ENCODE measurements at regions not wholly inside any gene's neighbourhood (a gene's known extent, or its start where the extent isn't known, plus 50 kb on each side); places are given as distances from the start of the nearest gene placed in this dataset.

DNA sequence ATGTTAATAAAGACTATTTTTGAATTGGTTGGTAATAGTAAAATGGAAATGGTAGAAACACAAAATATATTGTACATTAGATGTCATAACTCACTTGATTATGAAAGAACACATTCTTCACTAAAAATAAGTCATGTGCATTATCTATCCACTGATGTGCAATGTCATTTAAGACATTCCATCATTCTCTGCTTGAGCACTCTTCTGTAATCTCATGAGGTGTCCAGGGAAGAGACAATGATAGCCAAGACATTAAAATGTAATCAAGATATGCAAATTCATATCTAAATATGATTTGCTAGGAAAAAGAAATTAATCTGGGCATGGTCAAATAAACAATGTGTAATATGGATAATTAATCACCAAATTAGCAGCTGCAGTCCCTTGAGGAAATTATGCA lies 422.5 kb downstream of the BTG1 start:
- no peak for TF ChIP-seq EZH2 (optimal IDR thresholded peaks at IDR 0.05; ENCODE audit: low read depth, low read length)
- TF ChIP-seq, protein P1, sequence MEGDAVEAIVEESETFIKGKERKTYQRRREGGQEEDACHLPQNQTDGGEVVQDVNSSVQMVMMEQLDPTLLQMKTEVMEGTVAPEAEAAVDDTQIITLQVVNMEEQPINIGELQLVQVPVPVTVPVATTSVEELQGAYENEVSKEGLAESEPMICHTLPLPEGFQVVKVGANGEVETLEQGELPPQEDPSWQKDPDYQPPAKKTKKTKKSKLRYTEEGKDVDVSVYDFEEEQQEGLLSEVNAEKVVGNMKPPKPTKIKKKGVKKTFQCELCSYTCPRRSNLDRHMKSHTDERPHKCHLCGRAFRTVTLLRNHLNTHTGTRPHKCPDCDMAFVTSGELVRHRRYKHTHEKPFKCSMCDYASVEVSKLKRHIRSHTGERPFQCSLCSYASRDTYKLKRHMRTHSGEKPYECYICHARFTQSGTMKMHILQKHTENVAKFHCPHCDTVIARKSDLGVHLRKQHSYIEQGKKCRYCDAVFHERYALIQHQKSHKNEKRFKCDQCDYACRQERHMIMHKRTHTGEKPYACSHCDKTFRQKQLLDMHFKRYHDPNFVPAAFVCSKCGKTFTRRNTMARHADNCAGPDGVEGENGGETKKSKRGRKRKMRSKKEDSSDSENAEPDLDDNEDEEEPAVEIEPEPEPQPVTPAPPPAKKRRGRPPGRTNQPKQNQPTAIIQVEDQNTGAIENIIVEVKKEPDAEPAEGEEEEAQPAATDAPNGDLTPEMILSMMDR (IDR thresholded peaks at IDR 0.05; ENCODE audit: low read length), result no peak
